Glomerular visceral epithelial cell (primary cell): ENCODE measurements at regions not wholly inside any gene's neighbourhood (a gene's known extent, or its start where the extent isn't known, plus 50 kb on each side); places are given as distances from the start of the nearest gene placed in this dataset.

Experiments used
- DNase-seq: peaks from one replicate; pipeline ENCODE4 v3.0.0-alpha.2; 2016; ENCODE audit errors: extremely low spot score

- no peak for DNase-seq
These were observed 173.6 kb upstream of the CHRM3 start for GRCh38 chr1:239212811-239213220.

GRCh38 chr1:239209591-239209990, 176.8 kb upstream of the CHRM3 start:
- no peak for DNase-seq

- no peak for DNase-seq
These were observed 182.0 kb upstream of the CHRM3 start for GRCh38 chr1:239204401-239204800.

- DNase-seq = no peak
These were observed 188.5 kb upstream of the CHRM3 start for GRCh38 chr1:239197871-239198270.

GRCh38 chr1:239189998-239190512, 196.3 kb upstream of the CHRM3 start:
- no peak for DNase-seq

- no peak for DNase-seq
These were observed 199.9 kb upstream of the CHRM3 start for GRCh38 chr1:239186487-239186886.

- no peak for DNase-seq
These were observed 201.1 kb upstream of the CHRM3 start for GRCh38 chr1:239185245-239185619.

GRCh38 chr1:239184561-239185244, 201.7 kb upstream of the CHRM3 start:
- no peak for DNase-seq

- no peak for DNase-seq
These were observed 207.4 kb upstream of the CHRM3 start for GRCh38 chr1:239178961-239179360.

GRCh38 chr1:239174880-239175279, 211.5 kb upstream of the CHRM3 start:
- DNase-seq = no peak

GRCh38 chr1:239170828-239171227, 215.5 kb upstream of the CHRM3 start:
- no peak for DNase-seq

- DNase-seq = no peak
These were observed 217.1 kb upstream of the CHRM3 start for GRCh38 chr1:239169276-239169675.

- no peak for DNase-seq
These were observed 221.8 kb upstream of the CHRM3 start for GRCh38 chr1:239164451-239165180.

GRCh38 chr1:239155466-239156091, 230.8 kb upstream of the CHRM3 start:
- DNase-seq = no peak

GRCh38 chr1:239151937-239152336, 234.4 kb upstream of the CHRM3 start:
- no peak for DNase-seq

- DNase-seq = no peak
These were observed 245.4 kb upstream of the CHRM3 start for GRCh38 chr1:239140968-239141367.

GRCh38 chr1:239139801-239140200, 246.6 kb upstream of the CHRM3 start:
- DNase-seq = no peak

GRCh38 chr1:239128541-239128940, 257.8 kb upstream of the CHRM3 start:
- no peak for DNase-seq

- no peak for DNase-seq
These were observed 259.5 kb upstream of the CHRM3 start for GRCh38 chr1:239126884-239127283.

GRCh38 chr1:239125893-239126292, 260.5 kb upstream of the CHRM3 start:
- DNase-seq = no peak

- DNase-seq = no peak
These were observed 261.3 kb upstream of the CHRM3 start for GRCh38 chr1:239125027-239125426.

GRCh38 chr1:239123260-239123659, 263.1 kb upstream of the CHRM3 start:
- no peak for DNase-seq
